OCI-LY7 (cell line): ENCODE measurements at regions not wholly inside any gene's neighbourhood (a gene's known extent, or its start where the extent isn't known, plus 50 kb on each side); places are given as distances from the start of the nearest gene placed in this dataset.

Experiments used
- EZH2phosphoT487 ChIP-seq: fragments of 200-600 bp; sonication (generic); IDR thresholded peaks from 2 replicates; pipeline ENCODE4 v1.6.1; 2018; ENCODE audit warnings: low read depth, borderline replicate concordance, mild to moderate bottlenecking, mixed run types, antibody characterized with exemption, low read length, moderate library complexity, mixed read lengths
- TF ChIP-seq, protein P1 (sequence below): fragments of 200-600 bp; sonication (generic); conservative IDR thresholded peaks from 2 replicates; pipeline ENCODE4 v1.5.1; 2014; ENCODE audit warnings: mild to moderate bottlenecking, antibody characterized with exemption, low read length, moderate library complexity, mixed read lengths

DNA sequence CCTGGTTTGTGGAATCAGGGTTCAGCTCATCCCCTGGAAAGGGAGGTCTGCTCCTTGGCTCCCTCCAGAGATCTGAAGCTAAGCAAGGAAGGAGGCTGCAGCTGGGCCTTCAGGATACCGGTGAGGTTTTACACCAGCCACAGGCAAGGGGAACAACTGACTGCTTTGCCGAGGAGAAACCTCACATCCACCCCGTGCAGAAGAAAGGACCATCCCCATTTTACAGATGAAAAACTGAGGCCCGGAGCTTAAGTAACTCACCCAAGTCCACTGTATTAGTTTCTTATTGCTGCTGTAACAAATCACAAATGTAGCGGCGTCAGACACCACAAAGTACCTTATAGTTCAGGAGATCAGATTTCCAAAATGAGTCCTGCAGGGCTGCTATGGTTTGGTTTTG lies 173.7 kb downstream of the MN1 start:
- TF ChIP-seq, protein P1, sequence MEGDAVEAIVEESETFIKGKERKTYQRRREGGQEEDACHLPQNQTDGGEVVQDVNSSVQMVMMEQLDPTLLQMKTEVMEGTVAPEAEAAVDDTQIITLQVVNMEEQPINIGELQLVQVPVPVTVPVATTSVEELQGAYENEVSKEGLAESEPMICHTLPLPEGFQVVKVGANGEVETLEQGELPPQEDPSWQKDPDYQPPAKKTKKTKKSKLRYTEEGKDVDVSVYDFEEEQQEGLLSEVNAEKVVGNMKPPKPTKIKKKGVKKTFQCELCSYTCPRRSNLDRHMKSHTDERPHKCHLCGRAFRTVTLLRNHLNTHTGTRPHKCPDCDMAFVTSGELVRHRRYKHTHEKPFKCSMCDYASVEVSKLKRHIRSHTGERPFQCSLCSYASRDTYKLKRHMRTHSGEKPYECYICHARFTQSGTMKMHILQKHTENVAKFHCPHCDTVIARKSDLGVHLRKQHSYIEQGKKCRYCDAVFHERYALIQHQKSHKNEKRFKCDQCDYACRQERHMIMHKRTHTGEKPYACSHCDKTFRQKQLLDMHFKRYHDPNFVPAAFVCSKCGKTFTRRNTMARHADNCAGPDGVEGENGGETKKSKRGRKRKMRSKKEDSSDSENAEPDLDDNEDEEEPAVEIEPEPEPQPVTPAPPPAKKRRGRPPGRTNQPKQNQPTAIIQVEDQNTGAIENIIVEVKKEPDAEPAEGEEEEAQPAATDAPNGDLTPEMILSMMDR = no peak
- TF ChIP-seq EZH2phosphoT487 = no peak
